ENCODE measurements at regions not wholly inside any gene's neighbourhood (a gene's known extent, or its start where the extent isn't known, plus 50 kb on each side); places are given as distances from the start of the nearest gene placed in this dataset.
"Not testable (repeated sequence)": the region's sequence is repeated elsewhere in the genome, so short reads cannot be mapped to it uniquely, and the experiment has no call there.

- H3K27ac ChIP-seq (ENCODE audit: low read depth, low read length, poor library complexity, severe bottlenecking), result no peak overlapping the region
- POLR2A ChIA-PET (ENCODE audit: low non-redundant PET), result no interaction called here
- H3K9me3 ChIP-seq (ENCODE audit: low read depth, low read length, poor library complexity, severe bottlenecking), result no peaks in the 10 kb centered on the region
- CTCF ChIA-PET, result interaction anchor here (0.6 kb wide), 1 partner anchor 1610 kb away, joined by 3 read pairs; no protein-coding TSS in a partner anchor
- no peaks in the 10 kb centered on the region for H3K27me3 ChIP-seq (replicated peaks; ENCODE audit: insufficient read depth, low read depth, low read length, poor library complexity)
- H3K4me1 ChIP-seq (ENCODE audit: insufficient read depth, low read length, poor library complexity, severe bottlenecking), result peaks cover 2% of the 10 kb centered on the region
- H3K36me3 ChIP-seq (ENCODE audit: insufficient read depth, low read length, poor library complexity, severe bottlenecking), result no peaks in the 10 kb centered on the region
- no peak overlapping the region for H3K4me3 ChIP-seq (ENCODE audit: low read depth, low read length, poor library complexity, severe bottlenecking)
- TF ChIP-seq CTCF (conservative IDR thresholded peaks at IDR 0.05; ENCODE audit: low read depth, low read length) (no peak), EZH2 (IDR thresholded peaks at IDR 0.05; ENCODE audit: borderline replicate concordance, low read depth, low read length, poor library complexity, severe bottlenecking) (no peak)
- no TSS peak for BruUV-seq (replicated peaks)
- intact Hi-C loops (cut with micrococcal nuclease; ENCODE audit: unreplicated experiment), result no loop called here
- DNase-seq (ENCODE audit: low spot score), result no peak
These were observed 454.0 kb upstream of the RGMB start for GRCh38 chr5:98319299-98320011.

GRCh38 chr5:98320343-98320742, 453.1 kb upstream of the RGMB start:
- no TSS peak for BruUV-seq (replicated peaks)
- H3K9me3 ChIP-seq (ENCODE audit: low read depth, low read length, poor library complexity, severe bottlenecking), result no peaks in the 10 kb centered on the region
- H3K4me1 ChIP-seq (ENCODE audit: insufficient read depth, low read length, poor library complexity, severe bottlenecking), result no peaks in the 10 kb centered on the region
- TF ChIP-seq CTCF (conservative IDR thresholded peaks at IDR 0.05; ENCODE audit: low read depth, low read length) (no peak), EZH2 (IDR thresholded peaks at IDR 0.05; ENCODE audit: borderline replicate concordance, low read depth, low read length, poor library complexity, severe bottlenecking) (no peak)
- ChIA-PET POLR2A (ENCODE audit: low non-redundant PET) (no interaction called here), CTCF (no interaction called here)
- intact Hi-C loops (cut with micrococcal nuclease; ENCODE audit: unreplicated experiment), result no loop called here
- H3K36me3 ChIP-seq (ENCODE audit: insufficient read depth, low read length, poor library complexity, severe bottlenecking), result no peaks in the 10 kb centered on the region
- H3K27me3 ChIP-seq (replicated peaks; ENCODE audit: insufficient read depth, low read depth, low read length, poor library complexity), result no peaks in the 10 kb centered on the region
- no peak overlapping the region for H3K27ac ChIP-seq (ENCODE audit: low read depth, low read length, poor library complexity, severe bottlenecking)
- no peak overlapping the region for H3K4me3 ChIP-seq (ENCODE audit: low read depth, low read length, poor library complexity, severe bottlenecking)
- DNase-seq (ENCODE audit: low spot score), result no peak

GRCh38 chr5:98321361-98321760, 452.1 kb upstream of the RGMB start:
- Histone ChIP-seq H3K36me3 (ENCODE audit: insufficient read depth, low read length, poor library complexity, severe bottlenecking) (no peaks in the 10 kb centered on the region), H3K27ac (ENCODE audit: low read depth, low read length, poor library complexity, severe bottlenecking) (no peak overlapping the region), H3K27me3 (replicated peaks; ENCODE audit: insufficient read depth, low read depth, low read length, poor library complexity) (no peaks in the 10 kb centered on the region), H3K4me3 (ENCODE audit: low read depth, low read length, poor library complexity, severe bottlenecking) (no peak overlapping the region), H3K9me3 (ENCODE audit: low read depth, low read length, poor library complexity, severe bottlenecking) (no peaks in the 10 kb centered on the region), H3K4me1 (ENCODE audit: insufficient read depth, low read length, poor library complexity, severe bottlenecking) (no peaks in the 10 kb centered on the region)
- intact Hi-C loops (cut with micrococcal nuclease; ENCODE audit: unreplicated experiment), result no loop called here
- no peak for DNase-seq (ENCODE audit: low spot score)
- ChIA-PET CTCF (interaction anchor here (0.7 kb wide), 1 partner anchor 20 kb away, joined by 4 read pairs; no protein-coding TSS in a partner anchor), POLR2A (ENCODE audit: low non-redundant PET) (no interaction called here)
- no peak for TF ChIP-seq EZH2 (IDR thresholded peaks at IDR 0.05; ENCODE audit: borderline replicate concordance, low read depth, low read length, poor library complexity, severe bottlenecking)
- TF ChIP-seq CTCF (conservative IDR thresholded peaks at IDR 0.05; ENCODE audit: low read depth, low read length), result no peak
- no TSS peak for BruUV-seq (replicated peaks)

GRCh38 chr5:98325187-98325586, 448.3 kb upstream of the RGMB start:
- H3K4me1 ChIP-seq (ENCODE audit: insufficient read depth, low read length, poor library complexity, severe bottlenecking); H3K27ac ChIP-seq (ENCODE audit: low read depth, low read length, poor library complexity, severe bottlenecking); H3K27me3 ChIP-seq (replicated peaks; ENCODE audit: insufficient read depth, low read depth, low read length, poor library complexity); intact Hi-C loops (cut with micrococcal nuclease; ENCODE audit: unreplicated experiment); BruUV-seq (replicated peaks); H3K36me3 ChIP-seq (ENCODE audit: insufficient read depth, low read length, poor library complexity, severe bottlenecking); H3K9me3 ChIP-seq (ENCODE audit: low read depth, low read length, poor library complexity, severe bottlenecking); H3K4me3 ChIP-seq (ENCODE audit: low read depth, low read length, poor library complexity, severe bottlenecking); DNase-seq (ENCODE audit: low spot score); POLR2A ChIA-PET (ENCODE audit: low non-redundant PET); CTCF ChIA-PET: not testable (repeated sequence)
